Retinal pigment epithelial cell (primary cell): ENCODE measurements at regions not wholly inside any gene's neighbourhood (a gene's known extent, or its start where the extent isn't known, plus 50 kb on each side); places are given as distances from the start of the nearest gene placed in this dataset.
A peak's percentile ranks its signal among the peaks of the same experiment; 100 is the strongest.

Source experiments
- DNase-seq: peaks from one replicate; pipeline ENCODE4 v3.0.0-alpha.2; 2010; ENCODE audit warnings: low read depth
- H3K4me3 ChIP-seq: 2 replicates; pipeline ENCODE4 v1.5.1; 2011; ENCODE audit warnings: mild to moderate bottlenecking, low read length, control low read depth, moderate library complexity
- CTCF ChIP-seq: conservative IDR thresholded peaks from 2 replicates; pipeline ENCODE4 v1.5.1; 2011; ENCODE audit warnings: low read depth, low read length, control low read depth, inconsistent platforms

- DNase-seq, result no peak
- no peak for TF ChIP-seq CTCF
These were observed 72.3 kb upstream of the EFHC2 start for GRCh38 chrX:44415639-44416386.

GRCh38 chrX:44401151-44401550, 57.7 kb upstream of the EFHC2 start:
- peak; percentile 7 for DNase-seq
- TF ChIP-seq CTCF, result no peak
- no peak overlapping the region for H3K4me3 ChIP-seq

More at GRCh38 chrX:44415639-44416386, 72.3 kb upstream of the EFHC2 start:
- no peak overlapping the region for H3K4me3 ChIP-seq

GRCh38 chrX:44400588-44400987, 57.1 kb upstream of the EFHC2 start:
- H3K4me3 ChIP-seq, result no peak overlapping the region
- peak; percentile 85 for DNase-seq
- no peak for TF ChIP-seq CTCF

- no peak for TF ChIP-seq CTCF
- no peak overlapping the region for H3K4me3 ChIP-seq
- DNase-seq, result no peak
These were observed 56.7 kb upstream of the EFHC2 start for GRCh38 chrX:44400161-44400560.
